SK-N-SH (cell line): ENCODE measurements at regions not wholly inside any gene's neighbourhood (a gene's known extent, or its start where the extent isn't known, plus 50 kb on each side); places are given as distances from the start of the nearest gene placed in this dataset.

Experiments used
- CTCF ChIA-PET: fragments of 300-600, 350-600 bp; formaldehyde crosslinking; extraction: SDS; loops from one replicate; lab custom pipeline; 2021; lab: Yijun Ruan, JAX
- POLR2A ChIA-PET: fragments of 350-600 bp; sonication (Branson Sonifier 250); formaldehyde crosslinking; extraction: SDS; loops from one replicate; lab custom pipeline; 2020; ENCODE audit warnings: antibody characterized with exemption, inconsistent platforms; lab: Yijun Ruan, JAX
- DNase-seq: peaks from one replicate; pipeline ENCODE4 v3.0.0; 2012
- H2AFZ ChIP-seq: fragments of 200-600 bp; sonication (generic); 2 replicates; pipeline ENCODE4 v1.8.1; 2016; ENCODE audit warnings: antibody characterized with exemption, mild to moderate bottlenecking, low read depth
- H3F3A ChIP-seq: fragments of 200-600 bp; sonication (generic); replicated peaks from 2 replicates; pipeline ENCODE3; 2016; ENCODE audit warnings: antibody characterized with exemption, mild to moderate bottlenecking; ENCODE audit not compliant: insufficient read depth
- H3K27ac ChIP-seq, 2 experiments: fragments of 200-500 bp in 1 of 2; fragments of 200-600 bp in 1 of 2; sonication (Bioruptor generic) in 1 of 2; sonication (generic), shearing (Covaris generic) in 1 of 2; 2 replicates each; pipeline versions ENCODE4 v1.5.1 to v1.6.1; 2014 to 2016; ENCODE audit warnings: low read depth in 2 of 2, inconsistent platforms in 1 of 2, low read length in 1 of 2, mild to moderate bottlenecking in 1 of 2, mixed read lengths in 1 of 2
- H3K27me3 ChIP-seq: fragments of 200-600 bp; sonication (generic), shearing (Covaris generic); 2 replicates; pipeline ENCODE4 v1.6.1; 2016; ENCODE audit warnings: mixed run types; ENCODE audit not compliant: insufficient read depth
- H3K36me3 ChIP-seq, 2 experiments: fragments of 200-500 bp in 1 of 2; fragments of 200-600 bp in 1 of 2; sonication (Bioruptor generic) in 1 of 2; sonication (generic) in 1 of 2; replicated peaks in 1 of 2; 2 replicates each; pipeline versions ENCODE3 to v1.5.1; 2014 to 2016; ENCODE audit warnings: low read length in 1 of 2, mild to moderate bottlenecking in 1 of 2; ENCODE audit not compliant: insufficient read depth in 2 of 2, control insufficient read depth in 1 of 2
- H3K4me1 ChIP-seq, 2 experiments: fragments of 200-500 bp in 1 of 2; fragments of 200-600 bp in 1 of 2; sonication (Bioruptor generic) in 1 of 2; sonication (generic), shearing (Covaris generic) in 1 of 2; 2 replicates each; pipeline versions ENCODE4 v1.5.1 to v1.6.1; 2014 to 2016; ENCODE audit warnings: low read depth in 1 of 2, low read length in 1 of 2, mixed run types in 1 of 2; ENCODE audit not compliant: insufficient read depth in 2 of 2, control insufficient read depth in 1 of 2
- H3K4me2 ChIP-seq: fragments of 200-600 bp; sonication (generic), shearing (Covaris generic); 2 replicates; pipeline ENCODE4 v1.6.1; 2017; ENCODE audit warnings: mixed run types
- H3K4me3 ChIP-seq, 2 experiments: fragments of 200-500 bp in 1 of 2; fragments of 200-600 bp in 1 of 2; sonication (Bioruptor generic) in 1 of 2; sonication (generic), shearing (Covaris generic) in 1 of 2; 2 replicates each; pipeline versions ENCODE4 v1.5.1 to v1.8.1; 2014 to 2016; ENCODE audit warnings: low read depth in 2 of 2, inconsistent platforms in 1 of 2, low read length in 1 of 2, mild to moderate bottlenecking in 1 of 2, mixed read lengths in 1 of 2, moderate library complexity in 1 of 2
- H3K79me2 ChIP-seq: fragments of 200-600 bp; sonication (generic); 2 replicates; pipeline ENCODE4 v1.8.1; 2017; ENCODE audit warnings: mild to moderate bottlenecking; ENCODE audit not compliant: insufficient read depth
- H3K9ac ChIP-seq: fragments of 200-600 bp; sonication (generic); 2 replicates; pipeline ENCODE4 v1.6.1; 2017; ENCODE audit warnings: mixed run types
- H3K9me2 ChIP-seq: fragments of 200-600 bp; sonication (generic); 2 replicates; pipeline ENCODE4 v1.6.1; 2017; ENCODE audit warnings: mixed run types
- H3K9me3 ChIP-seq: fragments of 200-600 bp; sonication (generic); 2 replicates; pipeline ENCODE4 v1.6.1; 2017; ENCODE audit warnings: mixed run types, mild to moderate bottlenecking, moderate library complexity
- H4K20me1 ChIP-seq: fragments of 200-600 bp; sonication (generic); 2 replicates; pipeline ENCODE4 v1.6.1; 2017; ENCODE audit warnings: mild to moderate bottlenecking, mixed run types; ENCODE audit not compliant: insufficient read depth
- CHD2 ChIP-seq: fragments of 150-350 bp; IDR thresholded peaks from 2 replicates; pipeline ENCODE4 v1.6.1; 2018; ENCODE audit warnings: low read length; ENCODE audit not compliant: partially characterized antibody
- FOSL2 ChIP-seq: IDR thresholded peaks from 2 replicates; pipeline ENCODE4 v1.4.0; 2012; ENCODE audit warnings: low read depth, mild to moderate bottlenecking, moderate library complexity, borderline replicate concordance
- FOXJ3 ChIP-seq: sonication (generic); formaldehyde crosslinking; IDR thresholded peaks from 2 replicates; pipeline ENCODE4 v1.5.1; 2020; ENCODE audit warnings: mild to moderate bottlenecking, missing genetic modification reagents
- FOXM1 ChIP-seq: IDR thresholded peaks from 2 replicates; pipeline ENCODE4 v1.4.0; 2012; ENCODE audit warnings: low read depth, mild to moderate bottlenecking
- GABPA ChIP-seq: IDR thresholded peaks from 2 replicates; pipeline ENCODE4 v1.4.0; 2012; ENCODE audit warnings: low read depth, mild to moderate bottlenecking
- GATA2 ChIP-seq: sonication (generic); formaldehyde crosslinking; IDR thresholded peaks from 2 replicates; pipeline ENCODE4 v1.5.0; 2020; ENCODE audit warnings: mild to moderate bottlenecking, missing genetic modification reagents
- IRF3 ChIP-seq: fragments of 150-350 bp; IDR thresholded peaks from 2 replicates; pipeline ENCODE4 v1.6.1; 2016; ENCODE audit warnings: mild to moderate bottlenecking, low read depth, low read length
- MAX ChIP-seq: IDR thresholded peaks from 2 replicates; pipeline ENCODE4 v1.4.0; 2012; ENCODE audit warnings: low read depth
- MEF2A ChIP-seq: IDR thresholded peaks from 2 replicates; pipeline ENCODE4 v1.4.0; 2012; ENCODE audit warnings: low read depth, borderline replicate concordance
- POLR2AphosphoS5 ChIP-seq: IDR thresholded peaks from 2 replicates; pipeline ENCODE4 v1.6.1; 2012; ENCODE audit warnings: low read depth, low read length
- REST ChIP-seq: IDR thresholded peaks from 2 replicates; pipeline ENCODE4 v1.6.1; 2012; ENCODE audit warnings: mild to moderate bottlenecking, low read depth, low read length, moderate library complexity
- RFX5 ChIP-seq: IDR thresholded peaks from 2 replicates; pipeline ENCODE4 v1.6.1; 2012; ENCODE audit warnings: mild to moderate bottlenecking, improper control_type of control experiment, low read length
- SIN3A ChIP-seq: IDR thresholded peaks from 2 replicates; pipeline ENCODE4 v1.6.1; 2012; ENCODE audit warnings: low read depth, mild to moderate bottlenecking, low read length, moderate library complexity, borderline replicate concordance
- TAF1 ChIP-seq: IDR thresholded peaks from 2 replicates; pipeline ENCODE4 v1.6.1; 2012; ENCODE audit warnings: low read depth, mild to moderate bottlenecking, low read length, moderate library complexity, borderline replicate concordance
- USF2 ChIP-seq: fragments of 150-350 bp; IDR thresholded peaks from 2 replicates; pipeline ENCODE4 v1.6.1; 2017; ENCODE audit warnings: antibody characterized with exemption, low read length, low read depth, borderline replicate concordance
- ZBTB33 ChIP-seq: IDR thresholded peaks from 2 replicates; pipeline ENCODE4 v1.4.0; 2012; ENCODE audit warnings: low read depth, borderline replicate concordance
- WGBS: methylation state at CpG from one replicate; pipeline ENCODE4 v1.1.6; 2017; ENCODE audit warnings: low lambda C conversion rate; 5-methylcytosine and 5-hydroxymethylcytosine counted together

GRCh38 chr2:239678666-239679296 lies 278.0 kb upstream of the HDAC4 start:
- Histone ChIP-seq H3K9me2 (no peaks in the 10 kb centered on the region), H4K20me1 (no peaks in the 10 kb centered on the region), H3K4me3 (no peak overlapping the region), H3K36me3 (no peaks in the 10 kb centered on the region), H3K27ac (no peak overlapping the region), H2AFZ (no peak overlapping the region), H3F3A (no peaks in the 10 kb centered on the region), H3K4me2 (no peak overlapping the region), H3K79me2 (no peaks in the 10 kb centered on the region), H3K4me1 (peaks cover 0 to 12% of the 10 kb centered on the region in 2 experiments; a peak in 1 of 4 replicates), H3K9ac (no peak overlapping the region), H3K9me3 (no peaks in the 10 kb centered on the region; the same call in 1 of the 2 replicates), H3K27me3 (no peaks in the 10 kb centered on the region)
- WGBS, result 60% methylated on average over 22 of the region's 22 CpGs
- DNase-seq, result no peak
- POLR2A ChIA-PET, result no interaction called here
- no peak for TF ChIP-seq CHD2
- TF ChIP-seq REST, result no peak
- TF ChIP-seq GABPA, result no peak
- no peak for TF ChIP-seq FOXJ3 (CRISPR knock-in tag)
- TF ChIP-seq ZBTB33, result no peak
- TF ChIP-seq POLR2AphosphoS5, result no peak
- CTCF ChIA-PET, result no interaction called here

- CTCF ChIA-PET, result interaction anchor here (1.4 kb wide), 1 partner anchor 10 kb away, joined by 3 read pairs; no protein-coding TSS in a partner anchor
- Histone ChIP-seq H3K4me2 (no peak overlapping the region), H4K20me1 (no peaks in the 10 kb centered on the region), H3K4me1 (peaks cover 0 to 12% of the 10 kb centered on the region in 2 experiments; a peak in 1 of 4 replicates), H3K27me3 (no peaks in the 10 kb centered on the region), H3K4me3 (no peak overlapping the region), H3K79me2 (no peaks in the 10 kb centered on the region), H3F3A (no peaks in the 10 kb centered on the region), H3K36me3 (no peaks in the 10 kb centered on the region), H2AFZ (no peak overlapping the region), H3K9me3 (no peaks in the 10 kb centered on the region; the same call in 1 of the 2 replicates), H3K9me2 (no peaks in the 10 kb centered on the region), H3K27ac (no peak overlapping the region), H3K9ac (no peak overlapping the region)
- DNase-seq, result no peak
- WGBS, result 37% methylated on average over 8 of the region's 8 CpGs
- POLR2A ChIA-PET, result no interaction called here
- no peak for TF ChIP-seq IRF3
- no peak for TF ChIP-seq USF2
- TF ChIP-seq FOXM1, result no peak
- no peak for TF ChIP-seq TAF1
- no peak for TF ChIP-seq ZBTB33
- no peak for TF ChIP-seq GATA2 (CRISPR knock-in tag)
- no peak for TF ChIP-seq SIN3A
- TF ChIP-seq MAX, result no peak
- TF ChIP-seq FOSL2, result no peak
- TF ChIP-seq POLR2AphosphoS5, result no peak
- no peak for TF ChIP-seq GABPA
- no peak for TF ChIP-seq MEF2A
- no peak for TF ChIP-seq RFX5
Measured at GRCh38 chr2:239678186-239678490, 277.3 kb upstream of the HDAC4 start.
